Hepatocyte (in vitro differentiated cells): ENCODE measurements at regions not wholly inside any gene's neighbourhood (a gene's known extent, or its start where the extent isn't known, plus 50 kb on each side); places are given as distances from the start of the nearest gene placed in this dataset.

Experiments used
- CTCF ChIP-seq: fragments of 200-600 bp; sonication (generic); IDR thresholded peaks from 2 replicates; pipeline ENCODE4 v1.5.1; 2016; ENCODE audit warnings: antibody characterized with exemption, mild to moderate bottlenecking; ENCODE audit not compliant: poor library complexity
- EZH2 ChIP-seq: fragments of 200-600 bp; sonication (generic); IDR thresholded peaks from 2 replicates; pipeline ENCODE4 v1.6.1; 2016; ENCODE audit warnings: antibody characterized with exemption, mild to moderate bottlenecking, borderline replicate concordance
- EZH2phosphoT487 ChIP-seq: fragments of 200-600 bp; sonication (generic); IDR thresholded peaks from one replicate; pipeline ENCODE4 v1.6.1; 2018; ENCODE audit warnings: antibody characterized with exemption, mild to moderate bottlenecking, low read depth, moderate library complexity; ENCODE audit not compliant: unreplicated experiment, severe bottlenecking

GRCh38 chr2:12587228-12587627 is 129.5 kb upstream of the TRIB2 start:
- TF ChIP-seq EZH2phosphoT487 (no peak), CTCF (no peak), EZH2 (no peak)
